Neutrophil (primary cell): ENCODE measurements at regions not wholly inside any gene's neighbourhood (a gene's known extent, or its start where the extent isn't known, plus 50 kb on each side); places are given as distances from the start of the nearest gene placed in this dataset.

Experiments used
- H3K27ac ChIP-seq: fragments of 200-600 bp; sonication (generic); 2 replicates; pipeline ENCODE4 v1.5.1; 2016; ENCODE audit warnings: mild to moderate bottlenecking, moderate library complexity
- H3K27me3 ChIP-seq: fragments of 200-600 bp; sonication (generic); 2 replicates; pipeline ENCODE4 v1.6.0; 2016; ENCODE audit warnings: mild to moderate bottlenecking
- H3K36me3 ChIP-seq: fragments of 200-600 bp; sonication (generic); 2 replicates; pipeline ENCODE4 v1.5.1; 2017
- H3K4me1 ChIP-seq, 2 experiments: fragments of 200-600 bp in 1 of 2; sonication (generic) in 1 of 2; 1 replicate in 1 of 2; 2 replicates in 1 of 2; pipeline versions ENCODE4 v1.5.1 to v1.6.1; 2013 to 2016; ENCODE audit warnings: low read depth in 1 of 2, low read length in 1 of 2, mild to moderate bottlenecking in 1 of 2, moderate library complexity in 1 of 2; ENCODE audit not compliant: control insufficient read depth in 1 of 2, insufficient read depth in 1 of 2
- H3K4me3 ChIP-seq, 2 experiments: fragments of 200-600 bp in 1 of 2; sonication (generic) in 1 of 2; 1 replicate in 1 of 2; 2 replicates in 1 of 2; pipeline ENCODE4 v1.5.1; 2013 to 2016; ENCODE audit warnings: low read depth in 1 of 2, low read length in 1 of 2, mild to moderate bottlenecking in 1 of 2, moderate library complexity in 1 of 2
- H3K9me3 ChIP-seq: fragments of 200-600 bp; sonication (generic); 2 replicates; pipeline ENCODE4 v1.5.1; 2016
- TF ChIP-seq, protein P1 (sequence below): fragments of 200-600 bp; sonication (generic); IDR thresholded peaks from 2 replicates; pipeline ENCODE4 v1.5.1; 2016; ENCODE audit warnings: antibody characterized with exemption

DNA sequence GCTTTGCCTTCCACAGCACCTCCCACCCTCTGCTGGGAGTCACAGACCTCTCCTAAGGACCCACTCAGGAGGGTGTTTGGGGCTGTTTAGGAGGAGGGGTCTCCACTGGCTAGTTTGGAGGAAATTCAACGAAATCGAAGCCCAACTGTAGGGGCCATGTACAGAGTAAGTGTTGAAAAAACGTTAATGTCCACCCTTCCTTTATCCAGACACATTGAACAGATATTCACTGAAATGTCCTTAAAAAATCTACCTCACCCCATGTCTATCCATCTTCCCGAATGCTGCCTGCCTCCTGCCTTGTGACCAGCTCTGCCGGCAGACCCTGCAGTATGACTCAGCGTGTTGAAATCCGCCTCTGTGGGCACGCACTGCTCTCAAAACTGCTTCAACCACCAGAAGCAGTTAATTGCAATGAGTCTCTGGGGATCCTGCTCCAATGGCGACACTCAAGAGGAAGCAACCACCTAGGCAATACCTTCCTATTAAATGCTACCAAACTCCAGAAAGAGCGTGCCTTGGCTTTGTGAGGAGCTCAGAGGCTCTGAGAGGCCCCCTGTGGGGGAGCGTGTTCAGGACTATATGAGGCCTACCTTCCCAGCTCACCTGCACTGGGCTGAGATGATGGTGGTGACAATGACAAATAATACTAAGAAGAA is 61.4 kb upstream of the RTN4 start:
- Histone ChIP-seq H3K4me3 (peak overlapping the region; percentile 37 to 46), H3K27ac (peak overlapping the region; percentile 85), H3K27me3 (no peaks in the 10 kb centered on the region), H3K4me1 (peaks cover 31 to 42% of the 10 kb centered on the region in 2 experiments), H3K36me3 (no peaks in the 10 kb centered on the region), H3K9me3 (no peaks in the 10 kb centered on the region)
- TF ChIP-seq, protein P1, sequence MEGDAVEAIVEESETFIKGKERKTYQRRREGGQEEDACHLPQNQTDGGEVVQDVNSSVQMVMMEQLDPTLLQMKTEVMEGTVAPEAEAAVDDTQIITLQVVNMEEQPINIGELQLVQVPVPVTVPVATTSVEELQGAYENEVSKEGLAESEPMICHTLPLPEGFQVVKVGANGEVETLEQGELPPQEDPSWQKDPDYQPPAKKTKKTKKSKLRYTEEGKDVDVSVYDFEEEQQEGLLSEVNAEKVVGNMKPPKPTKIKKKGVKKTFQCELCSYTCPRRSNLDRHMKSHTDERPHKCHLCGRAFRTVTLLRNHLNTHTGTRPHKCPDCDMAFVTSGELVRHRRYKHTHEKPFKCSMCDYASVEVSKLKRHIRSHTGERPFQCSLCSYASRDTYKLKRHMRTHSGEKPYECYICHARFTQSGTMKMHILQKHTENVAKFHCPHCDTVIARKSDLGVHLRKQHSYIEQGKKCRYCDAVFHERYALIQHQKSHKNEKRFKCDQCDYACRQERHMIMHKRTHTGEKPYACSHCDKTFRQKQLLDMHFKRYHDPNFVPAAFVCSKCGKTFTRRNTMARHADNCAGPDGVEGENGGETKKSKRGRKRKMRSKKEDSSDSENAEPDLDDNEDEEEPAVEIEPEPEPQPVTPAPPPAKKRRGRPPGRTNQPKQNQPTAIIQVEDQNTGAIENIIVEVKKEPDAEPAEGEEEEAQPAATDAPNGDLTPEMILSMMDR: no peak

- peak overlapping the region; percentile 85 for H3K27ac ChIP-seq
Measured at GRCh38 chr2:55111230-55111569, 60.9 kb upstream of the RTN4 start.

GRCh38 chr2:55109219-55109891 is 59.1 kb upstream of the RTN4 start:
- H3K36me3 ChIP-seq: no peaks in the 10 kb centered on the region
- H3K4me1 ChIP-seq: peaks cover 31 to 35% of the 10 kb centered on the region in 2 experiments
- no peak overlapping the region for H3K4me3 ChIP-seq
- no peaks in the 10 kb centered on the region for H3K27me3 ChIP-seq
- no peak overlapping the region for H3K27ac ChIP-seq
- TF ChIP-seq, protein P1: no peak
- H3K9me3 ChIP-seq: no peaks in the 10 kb centered on the region

More at GRCh38 chr2:55111230-55111569, 60.9 kb upstream of the RTN4 start:
- Histone ChIP-seq H3K9me3 (no peaks in the 10 kb centered on the region), H3K4me3 (no peak overlapping the region), H3K27me3 (no peaks in the 10 kb centered on the region), H3K4me1 (peaks cover 31 to 42% of the 10 kb centered on the region in 2 experiments), H3K36me3 (no peaks in the 10 kb centered on the region)
- TF ChIP-seq, protein P1: no peak

DNA sequence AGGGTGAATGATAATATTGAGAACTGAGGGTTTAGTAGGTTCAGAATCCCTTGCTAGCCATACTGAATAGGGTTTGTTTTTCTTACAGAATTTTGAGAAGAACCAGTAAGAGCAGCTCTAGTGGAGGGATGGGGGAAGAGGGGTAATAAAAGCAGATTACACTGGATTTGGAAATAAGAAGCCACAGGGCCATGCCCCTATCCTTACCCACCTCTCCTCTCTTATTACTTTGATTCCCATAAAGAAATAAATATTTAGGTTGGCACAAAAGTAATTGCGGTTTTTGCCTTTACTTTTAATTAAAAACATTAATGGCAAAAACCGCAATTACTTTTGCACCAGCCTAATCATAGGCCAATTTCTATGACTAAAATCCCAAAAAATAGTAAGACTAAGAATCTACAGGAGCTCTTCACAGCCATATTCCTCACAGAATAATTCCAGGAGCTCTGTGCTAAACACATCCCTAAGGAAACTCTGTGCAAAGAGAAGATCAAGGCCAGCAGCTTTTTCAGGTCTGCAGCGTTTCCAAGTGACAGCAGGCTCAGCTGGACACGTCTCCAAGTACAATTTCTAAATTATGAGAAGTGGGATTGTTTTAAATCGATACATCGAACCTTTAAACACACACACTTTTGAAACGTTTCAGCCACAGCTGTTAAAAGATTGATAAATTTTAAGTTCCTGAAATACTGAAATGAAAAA is 58.4 kb upstream of the RTN4 start:
- H3K27ac ChIP-seq: no peak overlapping the region
- no peaks in the 10 kb centered on the region for H3K9me3 ChIP-seq
- no peak overlapping the region for H3K4me3 ChIP-seq
- H3K4me1 ChIP-seq: peaks cover 26 to 29% of the 10 kb centered on the region in 2 experiments
- TF ChIP-seq, protein P1: no peak
- H3K36me3 ChIP-seq: no peaks in the 10 kb centered on the region
- no peaks in the 10 kb centered on the region for H3K27me3 ChIP-seq

- Histone ChIP-seq H3K9me3 (no peaks in the 10 kb centered on the region), H3K27ac (no peak overlapping the region), H3K36me3 (no peaks in the 10 kb centered on the region), H3K4me1 (peaks cover 17 to 22% of the 10 kb centered on the region in 2 experiments), H3K4me3 (no peak overlapping the region), H3K27me3 (no peaks in the 10 kb centered on the region)
- TF ChIP-seq, protein P1: no peak
Measured at GRCh38 chr2:55107436-55107835, 57.2 kb upstream of the RTN4 start.
